GM23248 (cell line): ENCODE measurements at regions not wholly inside any gene's neighbourhood (a gene's known extent, or its start where the extent isn't known, plus 50 kb on each side); places are given as distances from the start of the nearest gene placed in this dataset.

Source experiments
- DNase-seq: peaks from one replicate; pipeline ENCODE4 v3.0.0-alpha.2; 2015
- H2AFZ ChIP-seq: fragments of 200-600 bp; sonication (generic); 2 replicates; pipeline ENCODE4 v1.6.1; 2016; ENCODE audit warnings: antibody characterized with exemption
- H3F3A ChIP-seq: fragments of 200-600 bp; sonication (generic); 2 replicates; pipeline ENCODE4 v1.6.1; 2016; ENCODE audit warnings: mild to moderate bottlenecking, antibody characterized with exemption, mixed run types; ENCODE audit not compliant: insufficient read depth
- H3K27ac ChIP-seq: fragments of 200-600 bp; sonication (generic); 2 replicates; pipeline ENCODE4 v1.5.1; 2016; ENCODE audit warnings: mild to moderate bottlenecking
- H3K27me3 ChIP-seq: fragments of 200-600 bp; sonication (generic); replicated peaks from 2 replicates; pipeline ENCODE4 v1.6.1; 2016; ENCODE audit warnings: mild to moderate bottlenecking; ENCODE audit not compliant: insufficient read depth
- H3K36me3 ChIP-seq: fragments of 200-600 bp; sonication (generic); 2 replicates; pipeline ENCODE4 v1.6.1; 2016; ENCODE audit warnings: low read depth, mild to moderate bottlenecking
- H3K4me1 ChIP-seq: fragments of 200-600 bp; sonication (generic); 2 replicates; pipeline ENCODE4 v1.6.1; 2016; ENCODE audit warnings: mild to moderate bottlenecking; ENCODE audit not compliant: insufficient read depth
- H3K4me2 ChIP-seq: fragments of 200-600 bp; sonication (generic); one replicate; pipeline ENCODE4 v1.6.1; 2016; ENCODE audit warnings: mild to moderate bottlenecking; ENCODE audit not compliant: unreplicated experiment
- H3K4me3 ChIP-seq: fragments of 200-600 bp; sonication (generic); 2 replicates; pipeline ENCODE4 v1.5.1; 2016; ENCODE audit warnings: mild to moderate bottlenecking
- H3K79me2 ChIP-seq: fragments of 200-600 bp; sonication (generic); 2 replicates; pipeline ENCODE4 v1.6.1; 2016; ENCODE audit warnings: mild to moderate bottlenecking; ENCODE audit not compliant: insufficient read depth
- H3K9ac ChIP-seq: fragments of 200-600 bp; sonication (generic); 2 replicates; pipeline ENCODE4 v1.6.1; 2016; ENCODE audit warnings: mild to moderate bottlenecking
- H3K9me2 ChIP-seq: fragments of 200-600 bp; sonication (generic); 2 replicates; pipeline ENCODE4 v1.6.1; 2016; ENCODE audit warnings: mixed run types, mild to moderate bottlenecking, moderate library complexity; ENCODE audit not compliant: insufficient read depth
- H3K9me3 ChIP-seq: fragments of 200-600 bp; sonication (generic); one replicate; pipeline ENCODE4 v1.6.1; 2017; ENCODE audit warnings: low read depth
- H4K20me1 ChIP-seq: fragments of 200-600 bp; sonication (generic); 2 replicates; pipeline ENCODE4 v1.6.0; 2016; ENCODE audit not compliant: insufficient read depth
- EZH2 ChIP-seq: fragments of 200-600 bp; sonication (generic); IDR thresholded peaks from 2 replicates; pipeline ENCODE4 v1.6.1; 2018; ENCODE audit warnings: antibody characterized with exemption, mild to moderate bottlenecking; ENCODE audit not compliant: insufficient read depth, poor library complexity, severe bottlenecking
- EZH2phosphoT487 ChIP-seq: fragments of 200-600 bp; sonication (generic); IDR thresholded peaks from 2 replicates; pipeline ENCODE4 v1.6.1; 2018; ENCODE audit warnings: antibody characterized with exemption, moderate library complexity, mild to moderate bottlenecking, low read depth; ENCODE audit not compliant: insufficient read depth
- WGBS, 2 experiments: methylation state at CpG; one replicate each; pipeline ENCODE4 v1.1.6; 2015 to 2017; ENCODE audit warnings: low lambda C conversion rate in 2 of 2, low coverage in 1 of 2; ENCODE audit errors: missing lambda C conversion rate in 2 of 2; 5-methylcytosine and 5-hydroxymethylcytosine counted together
- in situ Hi-C: fragments of 300-500 bp; cut with MboI; formaldehyde crosslinking; loops from 2 replicates; pipeline ENCODE4 v1.15.0; 2020

DNA sequence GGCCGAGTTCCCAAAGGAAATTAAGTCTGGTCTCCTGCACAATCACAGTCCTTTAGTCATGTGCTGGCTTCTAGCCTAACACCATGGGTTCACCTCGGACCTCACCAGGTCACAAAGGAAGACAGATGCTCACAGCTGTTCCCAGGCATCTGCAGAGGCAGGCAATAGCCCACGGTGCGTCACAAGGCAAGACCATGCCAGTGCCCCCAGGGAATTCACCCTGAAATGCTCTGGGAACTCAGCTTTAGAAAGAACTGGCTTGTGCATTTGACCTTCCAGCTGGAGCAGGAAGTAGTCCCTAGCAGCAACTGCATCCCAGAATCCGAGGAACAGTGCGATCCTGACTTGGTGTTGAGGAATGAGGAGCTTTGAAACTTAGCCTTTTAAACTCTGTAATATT lies 96.8 kb upstream of the WASF3 start:
- Histone ChIP-seq H3K9me3 (no peaks in the 10 kb centered on the region), H3K9me2 (no peaks in the 10 kb centered on the region), H3K4me3 (no peak overlapping the region), H3K4me1 (peaks cover 24% of the 10 kb centered on the region), H3K27ac (no peak overlapping the region), H3K79me2 (no peaks in the 10 kb centered on the region), H4K20me1 (no peaks in the 10 kb centered on the region), H3K4me2 (no peak overlapping the region), H3K9ac (no peak overlapping the region), H2AFZ (no peak overlapping the region), H3K36me3 (no peaks in the 10 kb centered on the region), H3F3A (peaks cover 13% of the 10 kb centered on the region), H3K27me3 (0 out of 2 replicates have a peak, but pooled peaks cover 4% of the 10 kb centered on the region)
- no peak for TF ChIP-seq EZH2
- TF ChIP-seq EZH2phosphoT487: no peak
- in situ Hi-C loops: no loop called here
- peak; percentile 55 for DNase-seq
- 58 to 63% methylated on average over 6 of the region's 6 CpGs for WGBS, 2 experiments

- Histone ChIP-seq H3K4me1 (peaks cover 12% of the 10 kb centered on the region), H3K9me2 (no peaks in the 10 kb centered on the region), H2AFZ (no peak overlapping the region), H3K79me2 (no peaks in the 10 kb centered on the region), H3K36me3 (no peaks in the 10 kb centered on the region), H3K9me3 (no peaks in the 10 kb centered on the region), H3K4me2 (no peak overlapping the region), H3K27me3 (0 out of 2 replicates have a peak, but pooled peaks cover 4% of the 10 kb centered on the region), H3K4me3 (no peak overlapping the region), H3K9ac (no peak overlapping the region), H3K27ac (no peak overlapping the region), H3F3A (peaks cover 5% of the 10 kb centered on the region; the same call in 1 of the 2 replicates), H4K20me1 (no peaks in the 10 kb centered on the region)
- DNase-seq: no peak
- in situ Hi-C loops: no loop called here
- 86 to 91% methylated on average over 6 of the region's 6 CpGs for WGBS, 2 experiments
- TF ChIP-seq EZH2phosphoT487 (no peak), EZH2 (no peak)
Measured at GRCh38 chr13:26463296-26463695, 94.2 kb upstream of the WASF3 start.

DNA sequence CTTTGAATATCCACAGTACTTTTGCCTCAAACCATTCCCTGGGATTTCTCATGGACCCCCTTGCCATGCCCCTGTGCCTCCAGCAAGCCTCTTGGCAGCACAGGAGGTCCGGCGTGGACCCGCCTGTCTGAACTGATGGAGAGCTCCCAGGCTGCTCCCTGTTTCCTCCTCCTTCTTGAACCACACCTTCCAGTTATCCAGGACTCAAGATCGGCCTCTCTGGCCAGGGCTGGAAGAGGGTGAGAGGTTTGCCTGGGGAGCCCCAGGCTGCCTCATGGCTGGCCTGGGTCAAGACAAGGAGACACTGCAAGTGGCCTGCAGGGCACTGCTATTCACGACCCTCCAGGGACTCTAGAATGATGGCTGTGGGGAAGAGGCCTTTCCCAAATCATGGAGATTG lies 93.6 kb upstream of the WASF3 start:
- H3K4me2 ChIP-seq: no peak overlapping the region
- H3K27ac ChIP-seq: no peak overlapping the region
- H3F3A ChIP-seq: peaks cover 5% of the 10 kb centered on the region; the same call in 1 of the 2 replicates
- WGBS, 2 experiments: 65 to 70% methylated on average over 5 of the region's 5 CpGs
- H4K20me1 ChIP-seq: no peaks in the 10 kb centered on the region
- no peak for DNase-seq
- H3K9me2 ChIP-seq: no peaks in the 10 kb centered on the region
- no peaks in the 10 kb centered on the region for H3K9me3 ChIP-seq
- H2AFZ ChIP-seq: no peak overlapping the region
- no peak overlapping the region for H3K9ac ChIP-seq
- H3K4me3 ChIP-seq: no peak overlapping the region
- in situ Hi-C loops: no loop called here
- no peaks in the 10 kb centered on the region for H3K79me2 ChIP-seq
- H3K36me3 ChIP-seq: no peaks in the 10 kb centered on the region
- 0 out of 2 replicates have a peak, but pooled peaks cover 4% of the 10 kb centered on the region for H3K27me3 ChIP-seq
- TF ChIP-seq EZH2: no peak
- TF ChIP-seq EZH2phosphoT487: no peak
- H3K4me1 ChIP-seq: peaks cover 11% of the 10 kb centered on the region

DNA sequence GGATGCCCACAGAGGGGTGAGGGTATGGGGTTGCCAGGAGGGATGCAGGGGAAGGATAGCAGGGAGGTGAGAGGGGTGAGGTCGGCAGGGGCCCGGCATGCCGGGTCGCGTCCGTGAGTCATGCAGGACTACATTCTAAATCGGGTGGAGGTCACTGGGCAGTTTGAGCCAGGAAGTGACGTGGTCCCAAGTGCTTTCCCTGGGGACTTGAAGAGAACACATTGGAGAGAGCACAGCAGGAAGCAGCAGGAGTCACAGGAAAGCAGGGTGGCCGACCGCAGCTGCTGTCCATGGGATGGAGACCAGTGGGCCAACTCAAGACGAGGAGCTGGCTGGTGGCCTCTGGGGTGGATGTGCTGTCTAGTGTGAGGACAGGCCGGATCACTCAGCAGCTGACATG lies 92.0 kb upstream of the WASF3 start:
- H3K79me2 ChIP-seq: no peaks in the 10 kb centered on the region
- H3K4me2 ChIP-seq: no peak overlapping the region
- H3F3A ChIP-seq: no peaks in the 10 kb centered on the region
- 74 to 78% methylated on average over 12 of the region's 12 CpGs for WGBS, 2 experiments
- H4K20me1 ChIP-seq: no peaks in the 10 kb centered on the region
- H3K9ac ChIP-seq: no peak overlapping the region
- no peaks in the 10 kb centered on the region for H3K9me3 ChIP-seq
- no peak for DNase-seq
- no peak overlapping the region for H3K27ac ChIP-seq
- no peaks in the 10 kb centered on the region for H3K9me2 ChIP-seq
- TF ChIP-seq EZH2phosphoT487 (no peak), EZH2 (no peak)
- H3K4me3 ChIP-seq: no peak overlapping the region
- H2AFZ ChIP-seq: no peak overlapping the region
- H3K27me3 ChIP-seq: 0 out of 2 replicates have a peak, but pooled peaks cover 4% of the 10 kb centered on the region
- in situ Hi-C loops: no loop called here
- H3K36me3 ChIP-seq: no peaks in the 10 kb centered on the region
- H3K4me1 ChIP-seq: no peaks in the 10 kb centered on the region

- TF ChIP-seq EZH2 (no peak), EZH2phosphoT487 (no peak)
- H3K27ac ChIP-seq: no peak overlapping the region
- H3K4me2 ChIP-seq: no peak overlapping the region
- in situ Hi-C loops: no loop called here
- H3K79me2 ChIP-seq: no peaks in the 10 kb centered on the region
- H3F3A ChIP-seq: no peaks in the 10 kb centered on the region
- H3K9ac ChIP-seq: no peak overlapping the region
- no peaks in the 10 kb centered on the region for H3K9me2 ChIP-seq
- no peak overlapping the region for H2AFZ ChIP-seq
- H3K27me3 ChIP-seq: 0 out of 2 replicates have a peak, but pooled peaks cover 4% of the 10 kb centered on the region
- no peaks in the 10 kb centered on the region for H3K36me3 ChIP-seq
- H4K20me1 ChIP-seq: no peaks in the 10 kb centered on the region
- H3K9me3 ChIP-seq: no peaks in the 10 kb centered on the region
- no peaks in the 10 kb centered on the region for H3K4me1 ChIP-seq
- DNase-seq: no peak
- no peak overlapping the region for H3K4me3 ChIP-seq
Measured at GRCh38 chr13:26465954-26466353, 91.5 kb upstream of the WASF3 start.
